Left cardiac atrium (tissue), 4 donors: ENCODE measurements at regions not wholly inside any gene's neighbourhood (a gene's known extent, or its start where the extent isn't known, plus 50 kb on each side); places are given as distances from the start of the nearest gene placed in this dataset.
"Not testable (repeated sequence)": the region's sequence is repeated elsewhere in the genome, so short reads cannot be mapped to it uniquely, and the experiment has no call there.

Experiments used
- ATAC-seq, 2 donors: fragments of 200-7000 bp; cut with Tn5 transposase; one replicate each; pipeline ENCODE4 v1.9.1; 2020; ENCODE audit warnings: mild to moderate bottlenecking in 2 of 2, moderate library complexity in 2 of 2
- DNase-seq: peaks from one replicate; pipeline ENCODE4 v3.0.0-alpha.2; 2020
- intact Hi-C, 2 donors: fragments of 100-400 bp; cut with DNase I; formaldehyde crosslinking; loops; one replicate each; pipeline versions ENCODE4 v1.14.1 to v1.15.1; 2022 to 2023
- donor health status: DM: no; HTN: yes; CAD: no.
- donor health status: DM: no; HTN: yes; CAD: no; lungs with severe emphysema.
- donor health status: DM: yes; HTN: yes; CAD: no.
- donor health status: Dilated cardiomyopathy.

DNA sequence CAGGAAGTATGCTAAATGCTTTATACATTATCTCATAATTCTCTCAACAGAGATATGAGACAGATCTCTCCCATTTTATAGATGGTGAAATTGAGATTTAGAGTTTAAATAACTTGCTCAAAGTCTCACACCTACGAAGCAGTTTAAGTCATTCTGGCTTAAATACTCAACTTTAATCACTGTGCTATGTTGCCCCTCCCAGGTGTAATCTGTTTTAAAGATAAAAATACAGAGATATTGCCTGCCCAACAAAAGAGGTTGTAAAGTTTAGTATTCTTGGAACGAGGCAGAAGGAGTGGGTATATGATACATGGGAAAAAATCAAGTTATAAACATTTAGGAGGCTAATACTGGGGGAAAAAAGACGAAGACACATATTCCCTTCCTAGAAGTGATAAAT lies 156.8 kb upstream of the LRIG3 start:
- DNase-seq: no peak
- intact Hi-C loops: no loop called here
- ATAC-seq: peak in 1 of 2 donors; percentile 62

DNA sequence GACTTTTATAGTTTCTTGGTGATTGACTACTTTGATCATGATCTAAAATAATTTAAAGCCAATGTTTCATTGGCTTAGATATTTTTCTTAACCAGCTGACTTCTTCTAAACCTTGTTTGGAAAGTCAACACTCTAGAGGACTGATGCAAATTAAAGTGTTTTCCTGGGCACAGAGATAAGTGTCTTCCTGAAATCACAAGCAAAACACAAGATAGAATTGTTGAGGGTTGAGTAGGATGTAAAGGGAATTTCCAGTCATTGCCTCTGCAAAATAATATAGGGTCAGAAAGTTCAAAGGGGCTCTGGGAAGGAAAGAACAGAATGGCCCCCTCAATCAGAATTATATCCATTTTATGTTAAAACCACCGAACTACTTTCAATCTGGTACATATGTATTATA lies 156.3 kb upstream of the LRIG3 start:
- no peak for DNase-seq
- intact Hi-C loops: no loop called here
- ATAC-seq: no peak

DNA sequence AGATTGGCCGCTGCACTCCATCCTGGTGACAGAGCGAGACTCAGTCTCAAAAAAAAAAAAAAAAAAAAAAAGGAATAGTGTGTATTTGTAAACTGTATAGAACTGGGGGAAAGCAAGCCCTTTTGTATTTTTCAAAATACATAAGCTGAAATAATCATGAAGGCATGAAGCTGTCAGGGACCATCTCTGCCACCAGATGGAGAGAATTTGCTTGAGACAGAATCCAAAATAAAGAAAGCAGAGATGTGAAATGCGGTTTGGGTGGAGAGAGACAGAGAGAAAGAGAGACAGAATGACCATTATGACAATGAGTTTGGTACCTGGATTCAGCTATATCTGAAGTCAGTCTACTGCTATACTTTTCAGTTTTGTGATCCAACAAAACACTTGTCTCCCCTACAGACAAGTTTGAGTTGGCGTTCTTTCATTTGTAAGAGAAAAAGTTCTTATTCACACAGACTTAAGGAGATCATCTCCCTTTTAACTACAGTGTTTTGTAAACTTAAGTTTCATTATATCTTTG lies 155.7 kb upstream of the LRIG3 start:
- DNase-seq (no peak), ATAC-seq (no peak)
- intact Hi-C loops: no loop called here

DNA sequence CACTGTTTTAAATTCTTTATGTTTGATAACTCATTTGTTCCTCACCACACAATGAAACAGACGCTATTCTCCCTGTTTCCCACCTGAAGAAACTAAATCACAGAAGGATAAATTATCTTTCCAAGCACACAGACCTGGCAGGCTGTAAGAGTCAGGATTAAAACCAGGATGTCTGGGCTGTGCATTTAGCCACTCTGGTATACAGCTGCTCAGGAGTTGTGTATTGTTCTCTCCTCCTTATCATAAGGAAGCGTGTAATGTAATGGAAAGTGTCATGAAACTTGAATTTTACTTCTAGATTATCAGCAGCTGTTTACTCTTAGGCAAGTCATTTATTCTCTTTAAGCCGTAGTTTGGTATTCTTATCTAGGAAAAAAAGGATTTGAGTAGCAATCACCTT lies 154.8 kb upstream of the LRIG3 start:
- ATAC-seq: no peak
- no peak for DNase-seq
- intact Hi-C loops: no loop called here

DNA sequence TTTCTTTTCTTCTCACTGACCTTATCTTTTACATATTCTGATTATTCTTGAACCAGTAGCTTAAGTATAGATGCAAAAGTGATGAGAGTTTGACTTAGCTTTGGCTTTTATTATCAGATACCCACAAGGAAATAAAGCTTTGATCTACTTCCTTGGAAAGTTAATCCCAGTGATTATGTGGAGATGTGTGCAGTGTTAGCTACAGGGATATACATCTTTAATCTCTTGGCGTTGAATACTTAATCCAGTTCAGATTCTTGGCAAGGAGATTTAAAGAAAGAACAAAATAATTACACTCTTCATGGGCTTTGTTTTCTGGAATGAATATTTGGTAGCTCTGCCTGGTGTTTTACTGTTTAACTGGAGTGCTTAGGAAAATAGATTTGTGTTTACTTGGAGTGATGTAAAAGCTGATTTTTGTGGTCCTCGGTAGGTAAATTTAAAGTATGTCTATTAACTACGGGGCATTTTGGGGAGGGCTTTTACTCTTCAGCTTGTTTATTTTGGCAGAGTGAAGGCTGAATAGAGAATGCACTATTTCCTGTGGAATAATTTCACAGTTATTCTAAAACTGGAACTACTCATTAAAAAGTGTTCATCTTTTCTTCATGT lies 150.1 kb upstream of the LRIG3 start:
- intact Hi-C loops: no loop called here

DNA sequence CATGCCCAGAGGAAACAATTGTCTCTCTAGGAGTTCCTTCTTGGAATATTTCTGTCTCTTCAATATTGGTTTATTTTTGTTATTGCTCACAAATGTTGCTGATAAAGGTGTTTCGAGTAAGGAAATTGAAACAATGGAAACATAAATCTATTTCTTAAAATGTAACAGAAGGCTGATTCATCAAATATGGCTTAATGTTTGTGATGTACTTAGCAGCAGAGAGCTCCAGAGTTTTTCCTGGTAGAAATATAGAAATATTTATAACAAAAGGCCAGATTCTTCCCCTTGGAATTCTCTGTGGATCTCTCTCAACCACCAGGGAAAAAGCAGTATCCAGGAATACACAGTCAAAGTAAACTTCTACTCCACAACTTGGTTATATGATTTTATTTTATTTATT lies 149.2 kb upstream of the LRIG3 start:
- intact Hi-C loops: no loop called here
- DNase-seq: no peak

More for the DNA sequence above, 150.1 kb upstream of the LRIG3 start:
- DNase-seq (no peak), ATAC-seq (no peak)

DNA sequence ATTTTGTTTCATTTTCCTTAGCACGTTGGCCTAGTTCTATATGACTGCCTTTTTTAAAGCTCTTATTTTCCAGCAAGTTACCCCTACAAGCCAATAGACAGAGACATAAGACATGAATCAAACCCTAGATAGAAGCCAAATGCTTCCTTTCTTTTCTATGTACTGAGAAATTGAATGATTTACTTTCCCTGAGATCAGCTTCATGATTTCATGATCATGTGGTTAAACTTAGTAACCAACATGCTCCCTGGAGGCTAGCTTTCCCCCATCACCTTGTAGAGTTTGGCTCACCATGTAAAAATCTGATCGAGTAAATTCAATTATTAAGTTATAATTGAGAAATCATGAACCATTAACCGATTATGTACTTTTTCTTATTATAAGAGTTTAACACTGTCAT lies 148.1 kb upstream of the LRIG3 start:
- ATAC-seq (no peak), DNase-seq (no peak)
- intact Hi-C loops: no loop called here

More for the DNA sequence above, 149.2 kb upstream of the LRIG3 start:
- ATAC-seq: no peak

DNA sequence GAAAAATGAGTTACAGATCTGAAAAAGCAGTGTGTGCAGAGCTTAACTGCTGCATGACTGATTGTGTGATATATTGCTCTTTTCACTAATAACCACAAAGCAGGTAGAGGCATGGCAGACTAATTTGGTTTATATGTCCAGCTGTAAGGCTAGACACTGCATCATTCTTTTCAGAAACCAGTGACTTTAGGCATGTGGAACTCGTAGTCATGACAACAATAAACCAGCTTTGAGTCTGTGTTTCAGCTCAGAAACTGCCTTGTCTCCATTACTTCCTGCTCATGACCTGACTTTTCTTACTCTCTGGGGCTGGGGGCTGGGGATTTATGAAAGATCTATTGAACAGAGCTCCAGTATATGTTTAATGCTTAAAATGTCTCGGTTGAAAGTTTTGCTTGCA lies 146.8 kb upstream of the LRIG3 start:
- DNase-seq (no peak), ATAC-seq (peak in 1 of 2 donors; percentile 26)
- intact Hi-C loops: no loop called here

DNA sequence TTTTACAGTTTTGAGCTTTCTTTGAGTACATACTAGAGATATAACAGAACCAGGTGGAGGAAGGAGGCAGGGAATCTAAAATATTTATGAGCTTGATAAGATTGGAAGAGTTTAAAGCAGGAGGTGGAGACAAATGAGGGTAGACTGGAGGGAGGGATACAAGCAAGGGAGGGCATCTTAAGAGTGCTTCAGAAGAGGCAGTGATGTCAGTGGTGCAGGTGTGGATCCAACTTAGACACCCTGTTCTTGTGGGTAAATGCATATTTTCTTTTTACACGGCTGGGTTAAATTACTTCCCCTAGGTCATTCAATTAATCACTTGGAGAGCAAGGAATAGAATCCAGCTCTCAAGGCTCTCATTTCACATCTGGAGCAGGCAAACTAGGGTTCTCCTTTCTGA lies 146.1 kb upstream of the LRIG3 start:
- DNase-seq: no peak
- intact Hi-C loops: no loop called here

DNA sequence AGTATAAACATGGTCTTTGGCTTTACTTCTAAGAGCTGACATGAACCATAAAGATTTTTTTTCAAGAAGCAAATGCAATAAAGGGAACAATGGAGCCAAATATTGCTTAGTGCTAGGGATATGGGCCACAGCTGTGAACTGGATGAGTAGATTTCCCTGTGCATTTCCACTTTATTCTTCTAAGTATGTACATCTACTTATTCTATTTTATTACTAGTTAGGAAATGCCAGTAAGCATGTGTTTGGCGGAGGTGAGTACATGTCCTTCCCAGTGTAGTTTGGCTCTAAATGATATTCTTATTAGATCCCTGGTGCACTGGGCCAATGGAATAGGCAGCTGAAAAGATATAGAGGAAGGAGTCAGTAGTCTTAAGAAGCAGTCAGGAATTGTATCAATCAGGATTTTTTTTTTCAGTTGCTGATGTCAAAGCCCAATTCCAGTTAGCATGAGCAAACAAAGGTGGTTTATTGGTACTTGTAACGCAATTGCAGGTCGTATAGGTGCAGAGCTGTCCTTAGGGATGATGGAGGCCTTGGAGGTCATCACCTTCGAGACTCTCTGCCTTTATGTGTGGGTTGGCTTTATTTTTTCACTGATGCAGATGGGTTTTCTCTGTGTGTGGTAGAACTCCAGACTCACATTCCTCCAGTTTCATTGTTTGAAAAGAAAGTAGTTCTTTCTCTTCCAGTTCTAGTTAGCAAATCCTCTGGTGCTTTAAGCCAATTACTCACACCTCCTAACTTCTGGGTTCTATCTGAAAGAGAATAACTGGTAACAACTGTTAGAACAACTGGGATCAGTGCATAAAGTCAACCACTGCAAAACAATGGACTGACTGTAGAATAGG lies 139.0 kb upstream of the LRIG3 start:
- ATAC-seq (no peak), DNase-seq (no peak)
- intact Hi-C loops: no loop called here

More for the DNA sequence above, 146.1 kb upstream of the LRIG3 start:
- ATAC-seq: no peak

DNA sequence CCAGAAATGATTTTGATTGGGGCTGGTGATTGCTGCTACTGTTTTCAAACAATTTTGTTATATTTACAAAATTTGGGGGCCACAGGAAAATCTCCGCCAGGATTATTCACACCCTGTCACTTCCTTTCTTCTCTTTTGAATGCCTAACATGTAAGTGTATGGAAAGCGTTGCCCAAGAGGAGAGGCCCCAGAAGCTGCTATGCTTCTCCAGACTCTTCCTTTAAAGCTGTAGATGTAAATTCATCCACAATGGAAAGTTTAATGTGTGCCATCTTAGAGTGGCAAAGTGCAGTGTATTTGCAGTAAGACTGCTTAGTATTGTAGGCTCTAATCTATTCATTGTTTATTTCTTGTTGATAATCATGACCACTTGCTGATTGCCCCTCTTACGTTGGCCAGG lies 136.7 kb upstream of the LRIG3 start:
- ATAC-seq: no peak
- DNase-seq: no peak
- intact Hi-C loops: no loop called here

DNA sequence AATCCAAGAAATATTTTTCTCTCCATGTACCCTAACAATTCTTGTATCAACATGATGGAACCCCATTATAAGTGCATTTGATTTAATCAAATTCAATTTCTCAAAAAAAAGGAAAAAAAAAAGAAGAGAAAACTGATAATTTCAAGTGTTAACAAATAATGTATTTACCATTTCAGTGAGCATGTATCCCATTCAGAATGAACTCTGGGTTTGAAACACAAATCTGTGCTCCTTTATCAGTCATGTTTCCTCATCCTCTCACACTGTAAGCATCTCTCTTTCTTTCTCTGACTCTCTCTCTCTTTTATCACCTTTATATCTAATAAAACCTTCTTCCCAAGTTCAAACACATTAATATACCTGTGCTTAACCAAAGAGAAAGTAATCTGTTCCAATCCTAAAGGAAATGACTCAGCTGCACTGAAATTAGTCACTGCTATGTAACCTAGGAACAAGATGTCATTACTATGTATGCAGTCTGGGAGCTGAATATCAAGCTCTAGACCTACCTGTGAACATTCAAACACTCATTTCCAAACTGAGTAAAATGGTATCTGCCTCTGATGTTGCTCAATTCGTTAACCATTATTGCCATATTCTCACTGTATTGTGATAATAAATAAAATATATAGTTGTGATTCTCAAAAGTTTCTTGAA lies 135.0 kb upstream of the LRIG3 start:
- ATAC-seq (peak; percentile 23 to 87), DNase-seq (no peak)
- intact Hi-C loops: no loop called here

DNA sequence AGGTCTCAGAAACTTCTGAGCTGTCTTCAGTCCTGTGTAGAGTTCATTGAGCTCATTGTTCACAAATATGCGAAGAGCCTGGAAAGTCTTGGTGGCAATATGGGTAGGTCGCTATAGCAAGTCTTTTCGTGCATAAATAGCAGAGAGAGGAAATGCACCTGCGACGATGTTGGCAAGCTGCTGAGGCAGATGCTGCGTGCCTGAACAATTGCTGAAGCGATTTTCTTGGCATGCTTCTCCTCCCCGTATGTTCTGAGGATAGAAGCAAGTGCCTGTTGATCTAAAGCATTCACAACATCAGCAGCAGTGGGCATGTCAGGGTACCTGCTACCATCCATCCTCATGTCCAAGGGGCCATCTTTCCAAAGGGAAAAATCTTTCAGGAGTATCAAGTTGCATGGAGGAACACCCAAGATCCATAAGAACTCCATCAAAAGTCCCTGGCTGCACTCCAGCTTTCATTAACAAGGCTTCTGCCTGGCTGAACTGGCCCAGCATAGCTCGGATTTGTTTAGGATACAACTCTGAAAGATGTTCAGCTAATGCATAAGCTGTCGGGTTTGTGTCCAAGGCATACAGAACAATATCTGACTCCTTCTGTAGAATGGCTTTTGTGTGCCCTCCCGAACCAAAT lies 133.1 kb upstream of the LRIG3 start:
- not testable (repeated sequence) for DNase-seq

DNA sequence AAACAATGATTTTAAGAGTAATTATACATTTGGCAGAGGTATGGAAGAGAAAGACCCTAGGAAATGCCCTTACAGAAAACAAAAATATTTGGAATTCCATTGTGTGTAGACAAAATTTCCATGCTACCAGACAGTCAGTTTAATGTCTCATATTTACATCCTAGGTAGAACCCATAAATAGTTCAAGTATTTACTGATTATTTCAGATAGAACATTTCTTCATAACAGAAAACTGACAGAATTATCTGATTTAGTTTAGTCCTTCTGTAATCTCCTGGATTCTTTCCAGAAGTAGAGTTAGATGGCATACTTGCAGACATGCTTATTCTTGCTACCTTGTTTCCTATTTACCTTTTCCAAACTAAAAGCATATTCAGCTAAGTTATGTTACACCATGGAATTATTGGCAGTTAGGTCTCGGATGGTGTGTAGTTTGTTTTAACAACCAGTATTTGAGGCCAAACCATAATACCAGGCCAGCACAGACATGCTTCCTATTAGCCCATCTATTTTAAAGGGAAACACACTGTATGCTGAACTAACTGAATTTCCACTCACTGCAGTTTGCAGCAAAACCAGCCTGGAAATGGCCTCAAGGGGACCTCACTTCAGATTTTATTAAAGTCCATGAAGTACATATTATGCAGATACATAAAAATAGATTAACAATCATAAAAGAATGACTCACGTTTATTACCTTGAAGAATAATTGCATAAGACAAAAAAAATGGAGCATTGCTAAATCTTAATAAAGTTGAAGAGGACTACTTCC lies 126.6 kb upstream of the LRIG3 start:
- ATAC-seq (no peak), DNase-seq (no peak)
- intact Hi-C loops: no loop called here

More for the DNA sequence above, 133.1 kb upstream of the LRIG3 start:
- ATAC-seq, intact Hi-C loops: not testable (repeated sequence)

DNA sequence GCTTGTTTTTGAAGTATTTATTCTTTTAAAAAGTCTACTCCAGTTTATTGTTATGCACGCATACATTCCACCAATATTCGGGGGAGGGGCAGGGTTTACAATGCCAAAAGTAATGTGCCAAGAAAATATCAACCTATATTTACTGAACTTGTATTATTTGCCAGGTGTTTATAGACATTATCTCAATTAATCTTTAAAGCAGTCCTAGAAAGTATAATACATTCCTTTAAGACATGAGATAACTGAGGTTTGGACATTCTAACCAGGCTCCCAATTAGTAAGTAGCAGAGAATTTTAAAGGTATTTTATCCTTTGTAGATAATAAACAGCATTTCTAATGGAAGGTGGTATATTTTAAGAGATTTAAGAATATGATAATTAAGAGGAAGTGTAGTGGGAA lies 124.5 kb upstream of the LRIG3 start:
- DNase-seq (no peak), ATAC-seq (no peak)
- intact Hi-C loops: no loop called here

DNA sequence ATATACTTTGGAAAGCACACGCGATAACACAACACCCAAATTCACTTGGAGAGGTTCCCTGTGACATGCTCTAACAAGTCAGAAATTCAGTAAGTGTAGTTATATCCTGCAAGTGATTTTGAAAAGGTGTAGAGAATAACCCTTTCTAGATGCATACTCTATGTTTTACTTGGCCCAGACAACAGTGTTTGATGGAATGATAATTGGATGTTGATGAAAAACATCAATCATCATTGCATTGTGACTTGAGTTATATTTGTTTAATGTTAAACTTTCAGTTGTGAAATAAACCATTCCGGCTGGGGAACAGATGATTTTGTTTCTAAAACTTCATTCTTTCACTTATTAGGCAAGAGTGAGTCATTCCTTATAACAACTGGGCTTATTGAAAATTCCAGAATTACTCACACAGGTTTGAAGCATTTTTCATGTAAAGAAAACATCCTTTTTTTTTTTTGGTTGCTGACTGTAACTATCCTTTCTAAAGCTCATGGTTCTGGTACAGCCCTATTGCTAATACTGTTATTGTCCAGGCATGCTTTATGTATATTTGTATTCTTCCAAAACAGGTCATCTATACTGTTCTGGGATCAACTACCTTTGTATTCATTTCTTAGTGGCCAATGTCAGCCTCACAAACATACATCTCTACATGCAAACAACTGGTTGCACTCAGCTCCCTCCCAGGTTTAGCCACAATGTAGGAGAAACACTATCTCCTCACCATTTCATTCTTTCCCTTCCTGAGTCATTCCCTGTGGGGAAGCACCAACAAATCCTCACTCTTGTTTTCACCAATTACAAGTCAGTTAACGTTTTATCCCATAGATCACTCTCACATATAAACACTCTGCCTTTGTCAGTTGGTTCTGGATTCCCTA lies 121.2 kb upstream of the LRIG3 start:
- ATAC-seq (peak; percentile 19 to 83), DNase-seq (no peak)
- intact Hi-C loops: no loop called here

DNA sequence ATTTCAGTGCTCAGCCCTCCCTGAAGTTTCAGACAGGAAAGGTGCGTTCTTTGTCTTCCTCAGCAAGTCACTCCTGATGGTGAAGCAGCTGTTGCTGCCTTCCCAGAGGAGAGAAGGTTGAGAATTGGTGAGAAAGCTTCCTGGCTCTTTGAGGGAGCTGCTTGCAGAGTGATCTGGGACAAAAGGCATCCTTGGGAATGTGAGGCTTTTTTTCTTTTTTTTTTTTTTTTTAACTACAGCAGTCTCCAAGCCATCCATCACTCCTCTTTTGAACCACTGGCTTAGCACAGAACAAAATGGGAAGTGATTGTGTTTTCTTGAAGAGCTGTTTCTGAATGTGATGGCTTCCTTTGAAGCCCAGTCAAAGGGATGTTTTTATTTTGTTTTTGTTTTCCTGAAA lies 120.4 kb upstream of the LRIG3 start:
- intact Hi-C loops: no loop called here
- ATAC-seq: peak in 1 of 2 donors; percentile 60

DNA sequence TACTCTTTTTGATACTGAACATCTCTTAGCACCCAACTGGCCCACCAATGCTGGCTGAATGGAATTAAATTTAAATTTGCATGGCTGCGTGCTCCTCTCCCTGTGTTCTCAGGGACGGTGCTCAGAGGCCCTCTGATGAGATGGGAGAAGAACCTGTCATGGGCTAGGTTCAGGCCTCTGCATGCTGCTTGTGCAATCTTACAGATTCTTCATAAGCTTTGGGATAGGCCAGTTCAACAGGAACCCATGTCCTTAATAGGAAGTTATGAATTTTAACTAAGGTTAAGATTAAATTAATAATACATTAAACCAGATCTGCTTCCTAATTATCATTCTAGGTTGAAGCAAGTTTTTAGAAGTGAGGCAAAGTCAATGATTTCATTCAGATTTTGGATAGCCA lies 119.7 kb upstream of the LRIG3 start:
- ATAC-seq (no peak), DNase-seq (no peak)
- intact Hi-C loops: no loop called here

More for the DNA sequence above, 120.4 kb upstream of the LRIG3 start:
- no peak for DNase-seq
